ENCODE measurements at regions not wholly inside any gene's neighbourhood (a gene's known extent, or its start where the extent isn't known, plus 50 kb on each side); places are given as distances from the start of the nearest gene placed in this dataset.

GRCh38 chr5:136439367-136439766 lies 74.0 kb upstream of the TRPC7 start:
- H3K4me1 Mint-ChIP-seq, result no peaks in the 10 kb centered on the region
- H3K4me1 ChIP-seq (ENCODE audit: control insufficient read depth in 2 of 2, insufficient read depth in 2 of 2, low read length in 2 of 2), result no peaks in the 10 kb centered on the region
- no peak overlapping the region for H3K4me2 ChIP-seq (replicated peaks; ENCODE audit: low read depth, low read length, poor library complexity, severe bottlenecking)
- CTCF ChIA-PET, result no interaction called here
- no peak overlapping the region for H3K4me3 ChIP-seq (ENCODE audit: control extremely low read depth in 1 of 5, extremely low read depth in 1 of 5, insufficient read depth in 1 of 5, low read depth in 2 of 5, low read length in 4 of 5)
- no peak overlapping the region for H3K9ac ChIP-seq (ENCODE audit: low read length)
- no peak for TF ChIP-seq EZH2 (IDR thresholded peaks at IDR 0.05; ENCODE audit: borderline replicate concordance, insufficient read depth, low read depth, low read length, poor library complexity, severe bottlenecking)
- TF ChIP-seq, protein P1, sequence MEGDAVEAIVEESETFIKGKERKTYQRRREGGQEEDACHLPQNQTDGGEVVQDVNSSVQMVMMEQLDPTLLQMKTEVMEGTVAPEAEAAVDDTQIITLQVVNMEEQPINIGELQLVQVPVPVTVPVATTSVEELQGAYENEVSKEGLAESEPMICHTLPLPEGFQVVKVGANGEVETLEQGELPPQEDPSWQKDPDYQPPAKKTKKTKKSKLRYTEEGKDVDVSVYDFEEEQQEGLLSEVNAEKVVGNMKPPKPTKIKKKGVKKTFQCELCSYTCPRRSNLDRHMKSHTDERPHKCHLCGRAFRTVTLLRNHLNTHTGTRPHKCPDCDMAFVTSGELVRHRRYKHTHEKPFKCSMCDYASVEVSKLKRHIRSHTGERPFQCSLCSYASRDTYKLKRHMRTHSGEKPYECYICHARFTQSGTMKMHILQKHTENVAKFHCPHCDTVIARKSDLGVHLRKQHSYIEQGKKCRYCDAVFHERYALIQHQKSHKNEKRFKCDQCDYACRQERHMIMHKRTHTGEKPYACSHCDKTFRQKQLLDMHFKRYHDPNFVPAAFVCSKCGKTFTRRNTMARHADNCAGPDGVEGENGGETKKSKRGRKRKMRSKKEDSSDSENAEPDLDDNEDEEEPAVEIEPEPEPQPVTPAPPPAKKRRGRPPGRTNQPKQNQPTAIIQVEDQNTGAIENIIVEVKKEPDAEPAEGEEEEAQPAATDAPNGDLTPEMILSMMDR (IDR thresholded peaks at IDR 0.05), result no peak
- intact Hi-C loops (cut with micrococcal nuclease), result no loop called here
- H3K79me2 ChIP-seq (ENCODE audit: control insufficient read depth, insufficient read depth, low read length), result no peaks in the 10 kb centered on the region
- H3K9me3 Mint-ChIP-seq (ENCODE audit: insufficient read depth), result peaks cover 2% of the 10 kb centered on the region
- no peak for ATAC-seq (ENCODE audit: low read depth)
- H3K27ac Mint-ChIP-seq, result no peak overlapping the region
- no peak overlapping the region for H3K27ac ChIP-seq (ENCODE audit: low read length in 2 of 2)
- peaks cover 0 to 6% (median 0%) of the 10 kb centered on the region in 3 donors for H3K9me3 ChIP-seq (ENCODE audit: control extremely low read depth in 1 of 3, control insufficient read depth in 2 of 3, insufficient read depth in 1 of 3, low read length in 2 of 3)
- no peak for DNase-seq
- no peaks in the 10 kb centered on the region for H3K36me3 ChIP-seq (replicated peaks in 1 of 2; ENCODE audit: control extremely low read depth in 1 of 2, control insufficient read depth in 1 of 2, extremely low read depth in 1 of 2, insufficient read depth in 2 of 2, low read length in 1 of 2)
- H3K4me3 Mint-ChIP-seq, result no peak overlapping the region
- H4K20me1 ChIP-seq (ENCODE audit: control insufficient read depth, insufficient read depth, low read length, poor library complexity, severe bottlenecking), result no peaks in the 10 kb centered on the region
- H3K27me3 Mint-ChIP-seq, result peaks cover 3% of the 10 kb centered on the region
- POLR2A ChIA-PET, result no interaction called here
- H3K27me3 ChIP-seq (replicated peaks in 1 of 4; ENCODE audit: control extremely low read depth in 1 of 4, control insufficient read depth in 3 of 4, insufficient read depth in 4 of 4, low read length in 3 of 4), result no peaks in the 10 kb centered on the region
- no peak overlapping the region for H2AFZ ChIP-seq (ENCODE audit: insufficient read depth, low read depth, low read length, poor library complexity, severe bottlenecking)

DNA sequence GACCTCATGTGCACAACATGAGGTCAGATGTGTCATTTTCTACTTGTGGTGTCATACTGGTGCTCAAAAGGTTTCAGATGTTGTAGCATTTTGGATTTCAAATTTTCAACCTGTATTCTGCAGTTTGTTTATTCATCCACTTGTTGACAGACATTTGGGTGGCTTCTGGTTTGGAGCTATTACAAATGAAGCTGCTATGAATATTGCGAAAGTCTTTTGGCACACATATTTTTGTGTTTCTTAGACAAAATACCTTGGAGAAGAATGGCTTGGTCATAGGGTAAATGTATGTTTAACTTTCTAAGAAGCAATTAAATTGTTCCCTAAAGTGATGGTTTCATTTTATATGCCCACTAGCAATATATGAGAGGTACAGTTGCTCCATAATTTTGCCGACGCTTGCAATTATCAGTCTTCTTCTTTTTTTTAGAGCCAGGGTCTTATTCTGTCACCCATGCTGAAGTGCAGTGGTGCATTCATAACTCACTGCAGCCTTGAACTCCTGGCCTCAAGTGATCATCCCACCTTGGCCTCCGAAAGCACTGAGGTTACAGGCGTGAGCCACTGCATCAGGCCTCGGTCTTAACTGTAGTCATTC lies 70.7 kb upstream of the TRPC7 start:
- ChIA-PET CTCF (no interaction called here), POLR2A (no interaction called here)
- intact Hi-C loops (cut with micrococcal nuclease), result no loop called here
- no peaks in the 10 kb centered on the region for H3K4me1 ChIP-seq (ENCODE audit: control insufficient read depth in 2 of 2, insufficient read depth in 2 of 2, low read length in 2 of 2)
- DNase-seq (no peak), ATAC-seq (ENCODE audit: low read depth) (no peak)
- no peaks in the 10 kb centered on the region for H4K20me1 ChIP-seq (ENCODE audit: control insufficient read depth, insufficient read depth, low read length, poor library complexity, severe bottlenecking)
- WGBS (ENCODE audit: insufficient coverage), result 97% methylated on average over 3 of the region's 6 CpGs
- Mint-ChIP-seq H3K4me1 (no peaks in the 10 kb centered on the region), H3K27ac (no peak overlapping the region), H3K4me3 (no peak overlapping the region), H3K27me3 (peaks cover 3% of the 10 kb centered on the region), H3K9me3 (ENCODE audit: insufficient read depth) (peaks cover 2% of the 10 kb centered on the region)
- H3K9ac ChIP-seq (ENCODE audit: low read length), result no peak overlapping the region
- H3K4me3 ChIP-seq (ENCODE audit: control extremely low read depth in 1 of 5, extremely low read depth in 1 of 5, insufficient read depth in 1 of 5, low read depth in 2 of 5, low read length in 4 of 5), result no peak overlapping the region
- no peaks in the 10 kb centered on the region for H3K9me3 ChIP-seq (ENCODE audit: control extremely low read depth in 1 of 3, control insufficient read depth in 2 of 3, insufficient read depth in 1 of 3, low read length in 2 of 3)
- H3K36me3 ChIP-seq (replicated peaks in 1 of 2; ENCODE audit: control extremely low read depth in 1 of 2, control insufficient read depth in 1 of 2, extremely low read depth in 1 of 2, insufficient read depth in 2 of 2, low read length in 1 of 2), result no peaks in the 10 kb centered on the region
- H2AFZ ChIP-seq (ENCODE audit: insufficient read depth, low read depth, low read length, poor library complexity, severe bottlenecking), result no peak overlapping the region
- H3K27ac ChIP-seq (ENCODE audit: low read length in 2 of 2), result no peak overlapping the region
- TF ChIP-seq, protein P1 (IDR thresholded peaks at IDR 0.05), result no peak
- no peak for TF ChIP-seq EZH2 (IDR thresholded peaks at IDR 0.05; ENCODE audit: borderline replicate concordance, insufficient read depth, low read depth, low read length, poor library complexity, severe bottlenecking)
- H3K79me2 ChIP-seq (ENCODE audit: control insufficient read depth, insufficient read depth, low read length), result no peaks in the 10 kb centered on the region
- H3K4me2 ChIP-seq (replicated peaks; ENCODE audit: low read depth, low read length, poor library complexity, severe bottlenecking), result no peak overlapping the region
- no peaks in the 10 kb centered on the region for H3K27me3 ChIP-seq (replicated peaks in 1 of 4; ENCODE audit: control extremely low read depth in 1 of 4, control insufficient read depth in 3 of 4, insufficient read depth in 4 of 4, low read length in 3 of 4)
